ENCODE measurements at regions not wholly inside any gene's neighbourhood (a gene's known extent, or its start where the extent isn't known, plus 50 kb on each side); places are given as distances from the start of the nearest gene placed in this dataset.
A peak's percentile ranks its signal among the peaks of the same experiment; 100 is the strongest.

GRCh38 chr6:77015350-77015749 is 447.9 kb downstream of the HTR1B start:
- TF ChIP-seq SP1 (IDR thresholded peaks at IDR 0.05) = no peak
- no peak for TF ChIP-seq HNF4G (IDR thresholded peaks at IDR 0.05)
- peak in 1 of 2 donors; percentile 64 for TF ChIP-seq JUND (IDR thresholded peaks at IDR 0.05)
- TF ChIP-seq, protein P1, sequence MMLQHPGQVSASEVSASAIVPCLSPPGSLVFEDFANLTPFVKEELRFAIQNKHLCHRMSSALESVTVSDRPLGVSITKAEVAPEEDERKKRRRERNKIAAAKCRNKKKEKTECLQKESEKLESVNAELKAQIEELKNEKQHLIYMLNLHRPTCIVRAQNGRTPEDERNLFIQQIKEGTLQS (IDR thresholded peaks at IDR 0.05) = no peak
- no peak for TF ChIP-seq FOXA1 (IDR thresholded peaks at IDR 0.05)
- TF ChIP-seq, protein P2, sequence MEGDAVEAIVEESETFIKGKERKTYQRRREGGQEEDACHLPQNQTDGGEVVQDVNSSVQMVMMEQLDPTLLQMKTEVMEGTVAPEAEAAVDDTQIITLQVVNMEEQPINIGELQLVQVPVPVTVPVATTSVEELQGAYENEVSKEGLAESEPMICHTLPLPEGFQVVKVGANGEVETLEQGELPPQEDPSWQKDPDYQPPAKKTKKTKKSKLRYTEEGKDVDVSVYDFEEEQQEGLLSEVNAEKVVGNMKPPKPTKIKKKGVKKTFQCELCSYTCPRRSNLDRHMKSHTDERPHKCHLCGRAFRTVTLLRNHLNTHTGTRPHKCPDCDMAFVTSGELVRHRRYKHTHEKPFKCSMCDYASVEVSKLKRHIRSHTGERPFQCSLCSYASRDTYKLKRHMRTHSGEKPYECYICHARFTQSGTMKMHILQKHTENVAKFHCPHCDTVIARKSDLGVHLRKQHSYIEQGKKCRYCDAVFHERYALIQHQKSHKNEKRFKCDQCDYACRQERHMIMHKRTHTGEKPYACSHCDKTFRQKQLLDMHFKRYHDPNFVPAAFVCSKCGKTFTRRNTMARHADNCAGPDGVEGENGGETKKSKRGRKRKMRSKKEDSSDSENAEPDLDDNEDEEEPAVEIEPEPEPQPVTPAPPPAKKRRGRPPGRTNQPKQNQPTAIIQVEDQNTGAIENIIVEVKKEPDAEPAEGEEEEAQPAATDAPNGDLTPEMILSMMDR (IDR thresholded peaks at IDR 0.05; ENCODE audit: low read depth, low read length, missing input control) = no peak
- no peak for TF ChIP-seq NR2F2 (IDR thresholded peaks at IDR 0.05)
- 27% methylated on average over 1 of the region's 1 CpG for WGBS
- Histone ChIP-seq H3K27ac (ENCODE audit: low read depth in 1 of 2, low read length in 2 of 2) (no peak overlapping the region), H3K4me3 (ENCODE audit: low read depth in 1 of 3, low read length in 3 of 3) (no peak overlapping the region), H3K9me3 (ENCODE audit: control insufficient read depth in 4 of 4, low read length in 3 of 4) (peaks cover 0 to 15% (median 6%) of the 10 kb centered on the region in 4 donors), H3K27me3 (ENCODE audit: control insufficient read depth in 4 of 4, insufficient read depth in 4 of 4, low read length in 3 of 4) (no peaks in the 10 kb centered on the region), H3K36me3 (ENCODE audit: control insufficient read depth in 4 of 4, insufficient read depth in 3 of 4, low read depth in 1 of 4, low read length in 3 of 4) (peaks cover 0 to 1% (median 0%) of the 10 kb centered on the region in 4 donors), H3K9ac (ENCODE audit: low read depth in 1 of 2, low read length in 2 of 2) (no peak overlapping the region), H3K4me1 (ENCODE audit: control insufficient read depth in 4 of 4, insufficient read depth in 4 of 4, low read length in 3 of 4) (peaks cover 0 to 5% (median 3%) of the 10 kb centered on the region in 4 donors)
- no peak for DNase-seq (ENCODE audit: low spot score)

- 91% methylated on average over 10 of the region's 10 CpGs for WGBS
- TF ChIP-seq YY1 (IDR thresholded peaks at IDR 0.05) = no peak
- no peak for TF ChIP-seq REST (IDR thresholded peaks at IDR 0.05)
- TF ChIP-seq, protein P3, sequence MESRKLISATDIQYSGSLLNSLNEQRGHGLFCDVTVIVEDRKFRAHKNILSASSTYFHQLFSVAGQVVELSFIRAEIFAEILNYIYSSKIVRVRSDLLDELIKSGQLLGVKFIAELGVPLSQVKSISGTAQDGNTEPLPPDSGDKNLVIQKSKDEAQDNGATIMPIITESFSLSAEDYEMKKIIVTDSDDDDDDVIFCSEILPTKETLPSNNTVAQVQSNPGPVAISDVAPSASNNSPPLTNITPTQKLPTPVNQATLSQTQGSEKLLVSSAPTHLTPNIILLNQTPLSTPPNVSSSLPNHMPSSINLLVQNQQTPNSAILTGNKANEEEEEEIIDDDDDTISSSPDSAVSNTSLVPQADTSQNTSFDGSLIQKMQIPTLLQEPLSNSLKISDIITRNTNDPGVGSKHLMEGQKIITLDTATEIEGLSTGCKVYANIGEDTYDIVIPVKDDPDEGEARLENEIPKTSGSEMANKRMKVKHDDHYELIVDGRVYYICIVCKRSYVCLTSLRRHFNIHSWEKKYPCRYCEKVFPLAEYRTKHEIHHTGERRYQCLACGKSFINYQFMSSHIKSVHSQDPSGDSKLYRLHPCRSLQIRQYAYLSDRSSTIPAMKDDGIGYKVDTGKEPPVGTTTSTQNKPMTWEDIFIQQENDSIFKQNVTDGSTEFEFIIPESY (IDR thresholded peaks at IDR 0.05) = no peak
- H3K27me3 ChIP-seq (ENCODE audit: control insufficient read depth in 4 of 4, insufficient read depth in 4 of 4, low read length in 3 of 4) = no peaks in the 10 kb centered on the region
- H3K9ac ChIP-seq (ENCODE audit: low read depth in 1 of 2, low read length in 2 of 2) = no peak overlapping the region
- H3K4me3 ChIP-seq (ENCODE audit: low read depth in 1 of 3, low read length in 3 of 3) = no peak overlapping the region
- no peak overlapping the region for H3K27ac ChIP-seq (ENCODE audit: low read depth in 1 of 2, low read length in 2 of 2)
- peaks cover 0 to 1% (median 0%) of the 10 kb centered on the region in 4 donors for H3K36me3 ChIP-seq (ENCODE audit: control insufficient read depth in 4 of 4, insufficient read depth in 3 of 4, low read depth in 1 of 4, low read length in 3 of 4)
- H3K9me3 ChIP-seq (ENCODE audit: control insufficient read depth in 4 of 4, low read length in 3 of 4) = peaks cover 0 to 15% (median 6%) of the 10 kb centered on the region in 4 donors
- H3K4me1 ChIP-seq (ENCODE audit: control insufficient read depth in 4 of 4, insufficient read depth in 4 of 4, low read length in 3 of 4) = peaks cover 0 to 2% (median 0%) of the 10 kb centered on the region in 4 donors
- no peak for DNase-seq (ENCODE audit: low spot score)
These were observed 451.3 kb downstream of the HTR1B start for GRCh38 chr6:77011929-77012545.

Data from liver (tissue), 8 donors.